ENCODE measurements at regions not wholly inside any gene's neighbourhood (a gene's known extent, or its start where the extent isn't known, plus 50 kb on each side); places are given as distances from the start of the nearest gene placed in this dataset.

GRCh38 chr1:222266223-222267196, 281.4 kb downstream of the HHIPL2 start:
- H3K4me1 ChIP-seq = peaks cover 0 to 16% (median 12%) of the 10 kb centered on the region in 6 donors
- no peaks in the 10 kb centered on the region for H3K27me3 ChIP-seq (replicated peaks in 1 of 7)
- 30 to 47% (median 39%) methylated on average over 14 of the region's 14 CpGs for WGBS, 5 donors
- peak overlapping the region; percentile 35 to 87 (median 76) for H3K27ac ChIP-seq
- no peaks in the 10 kb centered on the region for H3K36me3 ChIP-seq
- no peak overlapping the region for H3K4me3 ChIP-seq
- TF ChIP-seq POLR2A (IDR thresholded peaks at IDR 0.05) = no peak
- TF ChIP-seq POLR2AphosphoS5 (IDR thresholded peaks at IDR 0.05) = peak in 1 of 3 donors; percentile 48
- no peak for TF ChIP-seq CTCF (IDR thresholded peaks at IDR 0.05 in 8 of 11, conservative IDR thresholded peaks at IDR 0.05 in 3 of 11)
- DNase-seq = peak; percentile 79
- no peaks in the 10 kb centered on the region for H3K9me3 ChIP-seq
- intact Hi-C loops (cut with DNase I; ENCODE audit: low total_unique reads) = no loop called here

GRCh38 chr1:222263791-222264190, 284.1 kb downstream of the HHIPL2 start:
- Histone ChIP-seq H3K27me3 (replicated peaks in 1 of 7) (no peaks in the 10 kb centered on the region), H3K4me3 (no peak overlapping the region), H3K4me1 (peaks cover 0 to 16% (median 12%) of the 10 kb centered on the region in 6 donors), H3K36me3 (no peaks in the 10 kb centered on the region), H3K9me3 (no peaks in the 10 kb centered on the region), H3K27ac (peak overlapping the region in 2 of 8 donors; percentile 47 to 80)
- DNase-seq = no peak
- 50 to 67% (median 54%) methylated on average over 2 of the region's 2 CpGs for WGBS, 5 donors
- intact Hi-C loops (cut with DNase I; ENCODE audit: low total_unique reads) = no loop called here
- no peak for TF ChIP-seq CTCF (IDR thresholded peaks at IDR 0.05 in 8 of 11, conservative IDR thresholded peaks at IDR 0.05 in 3 of 11)
- TF ChIP-seq POLR2A (IDR thresholded peaks at IDR 0.05) = no peak
- TF ChIP-seq POLR2AphosphoS5 (IDR thresholded peaks at IDR 0.05) = no peak

- no peak overlapping the region for H3K27ac ChIP-seq
- no peaks in the 10 kb centered on the region for H3K4me1 ChIP-seq
- H3K4me3 ChIP-seq = no peak overlapping the region
- H3K27me3 ChIP-seq (replicated peaks in 1 of 7) = no peaks in the 10 kb centered on the region
- no peak for DNase-seq
- no peaks in the 10 kb centered on the region for H3K36me3 ChIP-seq
- TF ChIP-seq POLR2AphosphoS5 (IDR thresholded peaks at IDR 0.05) (no peak), CTCF (IDR thresholded peaks at IDR 0.05 in 8 of 11, conservative IDR thresholded peaks at IDR 0.05 in 3 of 11) (no peak), POLR2A (IDR thresholded peaks at IDR 0.05) (no peak)
- WGBS, 5 donors = 74 to 86% (median 83%) methylated on average over 2 of the region's 2 CpGs
- H3K9me3 ChIP-seq = peaks cover 0 to 10% (median 3%) of the 10 kb centered on the region in 8 donors
- intact Hi-C loops (cut with DNase I; ENCODE audit: low total_unique reads) = no loop called here
Observed at GRCh38 chr1:222257027-222257426, 290.9 kb downstream of the HHIPL2 start.

GRCh38 chr1:222256058-222256457, 291.8 kb downstream of the HHIPL2 start:
- no peak for DNase-seq
- Histone ChIP-seq H3K36me3 (no peaks in the 10 kb centered on the region), H3K27ac (no peak overlapping the region), H3K4me1 (no peaks in the 10 kb centered on the region), H3K9me3 (peaks cover 0 to 10% (median 3%) of the 10 kb centered on the region in 8 donors), H3K27me3 (replicated peaks in 1 of 7) (no peaks in the 10 kb centered on the region), H3K4me3 (no peak overlapping the region)
- intact Hi-C loops (cut with DNase I; ENCODE audit: low total_unique reads) = no loop called here
- 56 to 82% (median 71%) methylated on average over 1 of the region's 1 CpG for WGBS, 5 donors
- TF ChIP-seq POLR2A (IDR thresholded peaks at IDR 0.05) (no peak), CTCF (IDR thresholded peaks at IDR 0.05 in 8 of 11, conservative IDR thresholded peaks at IDR 0.05 in 3 of 11) (no peak), POLR2AphosphoS5 (IDR thresholded peaks at IDR 0.05) (no peak)
